NCI-H1436 (cell line): ENCODE measurements at regions not wholly inside any gene's neighbourhood (a gene's known extent, or its start where the extent isn't known, plus 50 kb on each side); places are given as distances from the start of the nearest gene placed in this dataset.

Experiments
- DNase-seq: peaks from one replicate; lab custom pipeline; 2025; lab: John Stamatoyannopoulos, UW

GRCh38 chr1:218823291-218823900 is 350.3 kb upstream of the LYPLAL1 start:
- DNase-seq = no peak

DNA sequence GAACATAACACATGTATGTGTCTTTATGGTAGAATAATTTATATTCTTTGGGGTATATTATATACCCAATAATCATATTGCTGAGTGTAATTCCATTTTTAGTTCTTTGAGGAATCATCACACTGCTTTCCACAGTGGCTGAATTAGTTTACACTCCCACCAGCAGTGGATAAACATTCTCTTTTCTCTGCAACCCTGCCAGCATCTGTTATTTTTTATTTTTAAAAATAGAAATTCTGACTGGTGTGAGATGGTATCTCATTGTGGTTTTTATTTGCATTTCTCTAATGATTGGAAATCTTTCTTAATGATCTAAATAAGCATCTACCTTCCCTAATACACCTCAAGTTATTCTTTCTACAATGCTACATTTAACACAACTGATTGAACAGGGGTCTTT is 346.2 kb upstream of the LYPLAL1 start:
- no peak for DNase-seq

DNA sequence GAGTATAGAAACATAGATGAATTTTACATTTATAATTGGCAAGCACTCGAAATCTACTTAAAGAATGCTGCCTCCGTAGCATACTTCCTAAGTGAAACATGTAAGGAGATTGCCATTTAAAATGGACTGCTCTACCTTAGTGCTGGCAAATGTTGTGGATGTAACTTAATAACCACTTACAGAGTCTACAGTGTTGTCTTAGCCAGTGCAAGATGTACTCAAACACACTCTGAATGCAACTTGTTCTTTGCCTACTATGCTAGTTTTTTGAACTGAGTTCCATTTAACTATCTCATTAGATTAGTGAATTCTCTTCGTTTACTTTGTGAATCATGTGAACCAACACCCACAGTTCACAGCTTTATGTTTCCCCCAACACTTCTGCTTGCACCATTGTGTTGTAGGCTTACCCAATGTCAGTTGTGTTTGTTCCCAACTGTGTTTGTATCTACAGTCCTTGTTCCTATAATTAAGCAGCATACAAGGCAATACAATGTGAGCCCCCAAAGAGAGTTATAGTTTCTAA is 345.5 kb upstream of the LYPLAL1 start:
- DNase-seq = no peak

DNA sequence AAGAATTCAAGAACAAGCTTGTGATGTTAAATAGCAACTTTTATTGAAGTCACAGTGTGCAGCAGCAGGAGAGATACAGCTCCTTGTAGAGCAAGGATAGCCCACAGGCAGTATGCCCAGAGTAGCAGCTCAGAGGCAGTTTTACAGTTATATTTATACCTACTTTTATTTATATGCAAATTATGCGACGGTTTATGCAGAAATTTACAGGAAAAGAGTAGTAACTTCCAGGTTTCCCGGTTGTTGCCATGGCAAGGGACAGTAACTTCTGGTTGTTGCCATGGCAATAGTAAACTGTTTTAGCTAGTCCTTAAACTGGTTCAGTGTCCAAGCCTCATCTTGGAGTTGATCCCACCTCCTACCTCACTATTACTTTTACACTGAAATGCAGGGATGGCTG is 344.6 kb upstream of the LYPLAL1 start:
- no peak for DNase-seq

DNA sequence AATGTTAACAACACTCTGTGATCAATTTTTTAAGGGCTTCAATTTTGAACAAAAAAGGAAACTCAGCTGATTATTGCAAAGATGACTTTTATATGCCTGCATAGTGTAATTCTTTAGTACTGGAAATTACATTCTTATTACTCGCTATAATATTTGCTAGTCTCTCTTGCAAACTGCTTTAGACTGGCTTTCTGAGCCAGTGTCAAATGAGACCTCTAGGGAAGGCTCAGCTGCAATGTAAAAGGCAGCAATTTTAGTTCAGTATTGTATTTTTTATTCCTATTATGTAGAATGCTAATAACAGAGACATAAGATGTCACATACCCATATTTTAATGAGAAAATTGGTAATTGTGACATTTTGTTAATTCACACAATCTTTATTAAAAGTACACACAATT is 338.1 kb upstream of the LYPLAL1 start:
- no peak for DNase-seq

- no peak for DNase-seq
These were observed 337.4 kb upstream of the LYPLAL1 start for GRCh38 chr1:218836264-218836663.

- no peak for DNase-seq
These were observed 336.6 kb upstream of the LYPLAL1 start for GRCh38 chr1:218837051-218837450.

GRCh38 chr1:218845589-218845988 is 328.1 kb upstream of the LYPLAL1 start:
- no peak for DNase-seq

GRCh38 chr1:218846181-218846580 is 327.5 kb upstream of the LYPLAL1 start:
- DNase-seq = no peak

- DNase-seq = no peak
These were observed 326.4 kb upstream of the LYPLAL1 start for GRCh38 chr1:218847089-218847768.

DNA sequence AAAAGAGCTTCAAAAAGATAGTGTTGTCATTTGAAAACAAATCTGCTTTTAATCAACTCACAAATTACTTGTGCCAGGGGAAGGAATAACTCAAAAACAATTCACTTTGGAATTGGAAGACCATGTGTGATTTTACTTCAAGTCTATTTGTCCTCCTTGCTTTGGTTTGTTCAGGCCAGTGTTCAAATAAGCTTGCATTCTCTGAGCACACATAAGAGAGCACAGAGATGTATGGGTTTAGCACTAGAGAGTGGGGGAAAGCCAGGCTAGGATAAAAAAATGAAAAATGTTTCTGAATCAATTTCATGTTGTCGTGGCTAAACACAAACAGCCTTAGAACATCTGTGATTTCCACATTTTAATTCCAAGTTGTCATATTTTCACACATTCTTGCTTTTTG is 325.7 kb upstream of the LYPLAL1 start:
- no peak for DNase-seq

DNA sequence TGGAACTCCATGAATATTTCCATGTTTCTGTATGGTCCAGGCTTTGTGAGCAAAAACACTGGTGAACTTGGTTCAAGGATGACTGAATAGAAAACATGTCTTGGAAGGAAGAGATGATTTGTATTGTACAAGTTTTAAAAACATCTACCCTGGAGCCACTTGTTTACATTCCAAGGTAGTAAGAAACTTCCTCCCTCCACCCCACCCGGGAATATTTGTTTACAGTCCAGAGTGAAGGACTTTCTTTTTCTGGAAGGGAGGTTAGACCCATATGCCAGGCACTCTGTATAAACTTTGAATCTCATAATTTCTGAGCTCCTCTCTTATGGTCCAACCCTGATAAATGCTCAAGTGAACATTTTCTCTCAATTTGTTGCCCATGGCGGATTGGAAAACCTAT is 323.3 kb upstream of the LYPLAL1 start:
- no peak for DNase-seq

- no peak for DNase-seq
These were observed 322.1 kb upstream of the LYPLAL1 start for GRCh38 chr1:218851586-218851985.

- no peak for DNase-seq
These were observed 321.2 kb upstream of the LYPLAL1 start for GRCh38 chr1:218852527-218852926.

- DNase-seq = no peak
These were observed 309.7 kb upstream of the LYPLAL1 start for GRCh38 chr1:218863987-218864386.

- no peak for DNase-seq
These were observed 308.1 kb upstream of the LYPLAL1 start for GRCh38 chr1:218865591-218865990.

DNA sequence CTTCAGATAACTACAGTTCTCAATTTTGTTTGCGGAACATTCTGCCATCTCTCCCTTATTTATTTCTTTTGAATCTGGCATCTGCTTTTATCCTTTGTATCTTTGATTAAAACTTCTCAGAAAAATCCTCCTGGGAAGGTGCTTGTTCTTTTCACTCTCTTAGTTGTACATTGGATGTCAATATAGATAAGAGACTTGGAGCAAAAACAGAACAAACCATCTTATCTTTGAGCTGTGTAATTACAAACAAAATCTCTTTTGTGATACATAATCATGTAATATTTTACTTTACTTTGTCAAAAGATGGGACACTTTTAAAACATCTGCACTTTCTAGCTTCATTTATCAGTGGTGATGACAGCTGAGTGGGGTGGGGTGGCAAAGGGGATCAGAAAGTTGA is 307.2 kb upstream of the LYPLAL1 start:
- no peak for DNase-seq

DNA sequence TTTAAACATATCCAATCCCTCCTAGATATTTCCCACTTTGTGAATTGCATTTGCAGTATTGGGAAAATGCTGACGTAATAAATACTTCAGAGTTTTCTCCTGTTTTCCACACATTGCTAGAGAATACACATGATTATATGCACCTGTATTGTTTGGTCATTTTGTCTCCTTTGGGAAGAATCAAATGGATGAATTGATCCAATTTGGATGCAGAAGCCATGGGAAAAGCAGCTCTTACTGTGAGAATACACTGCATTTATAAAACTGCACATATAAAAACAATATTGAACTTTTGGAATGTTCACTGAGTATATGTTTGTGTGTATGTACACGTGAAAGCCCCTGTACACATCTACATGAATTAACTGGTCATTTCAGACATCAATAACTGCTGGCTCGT is 306.6 kb upstream of the LYPLAL1 start:
- DNase-seq = no peak

- no peak for DNase-seq
These were observed 305.6 kb upstream of the LYPLAL1 start for GRCh38 chr1:218867941-218868626.

DNA sequence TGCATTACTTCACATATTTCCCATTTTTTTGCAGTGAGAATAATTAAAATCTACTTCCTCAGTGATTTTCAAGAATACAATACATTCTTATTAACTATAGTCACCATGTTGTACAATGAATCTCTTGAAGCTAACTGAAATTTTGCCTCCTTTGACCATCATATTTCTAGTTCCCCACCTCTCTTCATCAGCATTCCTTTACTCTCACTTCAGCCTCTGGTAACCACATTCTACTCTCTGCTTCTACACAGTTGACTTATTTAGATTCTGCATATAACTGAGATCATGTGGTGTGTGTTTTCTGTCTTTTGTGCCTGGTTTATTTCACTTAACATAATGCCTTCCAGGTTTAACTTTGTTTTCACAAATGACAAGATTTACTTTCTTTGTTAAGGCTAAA is 304.4 kb upstream of the LYPLAL1 start:
- no peak for DNase-seq

DNA sequence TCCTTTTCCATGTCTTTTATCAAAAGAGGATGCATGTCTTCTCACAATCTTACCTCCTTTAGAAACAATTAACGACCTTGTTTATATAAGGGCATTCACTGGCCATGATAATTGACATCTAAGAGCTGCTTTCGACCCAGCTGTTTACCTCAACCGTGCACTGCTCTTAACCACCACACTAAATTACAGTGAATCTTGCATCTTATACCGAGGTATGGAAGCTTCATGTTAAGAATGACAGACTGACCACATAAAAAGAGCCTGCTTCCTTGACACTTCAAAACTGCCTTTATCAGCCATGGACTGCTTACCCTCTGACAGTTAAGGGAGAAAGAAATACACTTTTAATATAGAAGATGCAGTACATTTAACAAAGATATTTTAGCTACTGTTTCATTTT is 301.7 kb upstream of the LYPLAL1 start:
- no peak for DNase-seq

DNA sequence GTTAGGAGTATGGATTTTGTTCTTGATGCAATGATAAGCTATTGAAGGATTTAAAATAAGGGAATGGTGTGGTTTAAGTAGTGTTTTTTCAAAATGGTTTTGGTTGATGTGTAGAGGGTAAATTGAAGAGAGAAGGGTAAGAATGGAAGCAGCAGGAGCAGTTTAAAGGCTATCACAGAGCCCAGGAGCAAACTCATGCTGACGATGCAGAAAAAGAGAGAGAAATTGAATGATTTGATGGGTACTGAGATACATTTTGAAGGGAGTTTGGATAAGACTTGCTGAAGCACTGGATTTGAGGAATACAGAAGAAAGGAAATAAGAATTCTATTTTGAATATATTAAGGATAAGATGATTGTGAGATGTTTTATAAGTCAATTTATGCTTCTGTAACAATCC is 300.8 kb upstream of the LYPLAL1 start:
- no peak for DNase-seq

GRCh38 chr1:218874313-218874712 is 299.4 kb upstream of the LYPLAL1 start:
- DNase-seq = no peak
